Stimulated activated CD8-positive, alpha-beta memory T cell treated with anti-CD3 and anti-CD28 coated beads, Interleukin-2, amount 100 ng/mL, for 1 hour (primary cell): ENCODE measurements at regions not wholly inside any gene's neighbourhood (a gene's known extent, or its start where the extent isn't known, plus 50 kb on each side); places are given as distances from the start of the nearest gene placed in this dataset.
"Not testable (repeated sequence)": the region's sequence is repeated elsewhere in the genome, so short reads cannot be mapped to it uniquely, and the experiment has no call there.

Experiments used
- DNase-seq, 2 donors: peaks; one replicate each; pipeline ENCODE4 v3.0.0-alpha.2; 2020; ENCODE audit warnings: low read depth in 2 of 2

DNA sequence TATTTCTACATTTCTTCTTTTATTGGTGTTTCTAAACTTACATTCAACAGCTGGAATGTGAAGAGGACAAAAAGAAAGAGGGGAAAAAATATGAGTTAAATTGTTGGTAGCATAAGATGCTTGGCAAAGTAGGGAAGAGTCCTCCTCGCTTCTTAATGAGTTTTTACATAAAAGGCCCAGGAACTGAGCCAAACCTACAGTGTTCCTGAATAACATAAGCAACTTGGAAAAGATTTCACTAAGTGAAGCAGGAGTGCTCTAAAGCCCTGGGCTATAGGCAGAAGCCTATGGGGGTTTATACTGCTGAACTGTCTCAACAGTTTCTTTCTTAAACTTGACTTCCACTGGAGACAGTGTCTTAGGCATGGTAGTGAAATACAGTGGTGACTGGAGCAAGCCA lies 115.0 kb upstream of the USP25 start:
- no peak for DNase-seq

GRCh38 chr21:15616864-15617574 lies 112.8 kb upstream of the USP25 start:
- DNase-seq = no peak

GRCh38 chr21:15617964-15618363 lies 111.8 kb upstream of the USP25 start:
- DNase-seq = no peak

DNA sequence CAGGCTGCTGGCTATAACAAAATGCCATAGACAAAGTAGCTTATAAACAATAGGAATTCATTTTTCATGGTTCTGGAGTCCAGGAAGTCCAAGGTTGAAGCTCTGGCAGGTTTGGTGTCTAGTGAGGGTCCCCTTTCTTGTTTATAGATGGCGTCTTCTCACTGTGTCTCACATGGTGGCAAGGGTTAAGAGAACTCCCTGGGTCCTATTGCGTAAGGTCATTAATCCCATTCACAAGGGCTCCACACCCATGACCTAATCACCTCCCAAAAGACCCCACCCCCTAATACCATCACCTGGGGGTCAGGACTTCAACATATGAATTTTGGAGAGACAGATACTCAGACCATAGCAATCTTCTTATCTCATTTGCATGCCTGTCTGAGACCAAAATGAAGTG lies 108.9 kb upstream of the USP25 start:
- DNase-seq = no peak

DNA sequence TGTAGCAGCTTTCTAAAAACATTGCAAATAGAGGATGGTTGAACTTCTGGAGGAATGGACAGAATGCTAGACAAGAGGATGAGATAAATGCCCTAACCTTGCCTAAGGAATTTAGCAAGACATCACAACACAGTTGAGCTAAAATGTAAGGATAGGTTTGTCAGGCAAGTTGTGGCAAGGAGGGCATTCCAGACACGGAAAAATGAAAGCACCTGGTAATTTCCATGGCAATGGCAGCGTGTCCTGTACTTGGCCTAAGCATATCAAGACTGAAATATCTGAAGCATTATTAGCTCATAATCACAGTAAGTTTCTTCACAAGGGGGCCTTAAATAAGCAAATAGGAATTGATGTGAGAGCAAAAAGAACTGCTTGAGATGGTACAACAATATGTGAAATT lies 105.1 kb upstream of the USP25 start:
- no peak for DNase-seq

GRCh38 chr21:15625363-15625762 lies 104.4 kb upstream of the USP25 start:
- no peak for DNase-seq

DNA sequence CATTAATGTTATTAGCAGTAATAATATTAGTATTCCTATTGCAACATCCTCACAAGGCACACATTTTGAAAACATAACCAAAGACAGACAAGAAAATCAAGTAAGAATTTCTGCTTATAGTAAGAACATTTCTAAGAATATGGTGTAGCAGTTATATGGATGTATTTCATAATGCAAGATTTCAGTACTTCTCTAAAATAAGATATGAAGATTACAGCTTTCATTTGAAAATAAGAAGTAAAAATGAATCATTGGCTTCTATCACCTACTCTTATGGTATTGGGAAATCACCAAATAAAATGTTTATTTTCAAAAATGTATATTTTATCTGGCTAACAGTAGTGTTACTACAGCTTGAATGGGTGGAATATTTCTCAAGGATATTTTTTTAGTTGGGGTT lies 103.8 kb upstream of the USP25 start:
- no peak for DNase-seq

DNA sequence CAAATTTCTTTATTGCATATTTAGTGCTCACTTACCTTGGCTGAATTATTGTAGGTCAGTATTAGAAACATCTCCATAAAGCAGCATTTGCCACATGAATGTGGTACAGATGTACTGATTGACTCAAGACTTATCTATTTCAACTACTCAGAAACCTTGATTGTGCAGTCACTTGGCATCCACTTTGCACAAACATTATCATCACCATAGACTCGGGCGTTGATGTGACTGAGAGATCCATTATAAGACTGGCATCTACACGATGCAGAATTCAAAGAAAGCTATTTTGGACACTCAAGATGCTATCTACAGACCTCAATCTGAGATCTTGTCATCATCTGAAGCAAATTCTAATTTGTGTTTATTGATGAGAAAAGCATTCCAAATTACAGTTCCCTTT lies 102.8 kb upstream of the USP25 start:
- no peak for DNase-seq

DNA sequence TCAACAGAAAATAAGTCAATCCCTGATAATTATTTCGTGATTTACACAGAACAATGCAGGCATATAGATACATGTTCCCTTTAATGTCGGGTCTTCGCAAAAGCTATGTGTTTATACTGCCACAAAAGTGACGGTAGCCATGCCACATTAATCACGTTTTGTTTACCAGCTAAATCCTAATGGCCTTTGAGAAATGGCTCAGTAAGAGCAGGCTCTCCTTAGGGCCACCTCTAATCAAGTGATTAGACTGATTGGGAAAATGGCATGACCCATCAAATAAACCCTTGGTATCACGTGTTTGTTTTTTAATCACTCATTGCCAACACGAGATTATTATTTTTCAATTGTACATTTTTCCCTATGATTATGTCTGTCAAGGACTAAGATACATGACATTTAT lies 102.0 kb upstream of the USP25 start:
- no peak for DNase-seq

DNA sequence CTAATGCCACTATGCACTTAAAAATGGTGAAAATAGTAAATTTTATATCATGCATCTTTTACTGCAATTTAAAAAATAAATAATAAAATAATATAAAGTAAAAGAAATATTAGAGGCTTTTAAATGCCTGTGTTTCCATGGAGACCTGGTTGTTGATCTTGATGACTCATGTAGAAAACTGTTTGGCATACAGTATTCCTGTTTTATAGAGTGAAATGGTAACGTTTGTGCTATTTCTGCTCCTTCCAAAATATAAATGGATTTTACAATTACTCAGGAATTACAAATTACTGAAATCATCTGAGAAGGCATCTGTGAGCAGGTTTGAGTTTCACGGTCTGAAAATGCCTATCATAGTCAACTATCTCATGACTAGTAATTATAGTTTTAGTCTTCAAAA lies 98.4 kb upstream of the USP25 start:
- DNase-seq = no peak

DNA sequence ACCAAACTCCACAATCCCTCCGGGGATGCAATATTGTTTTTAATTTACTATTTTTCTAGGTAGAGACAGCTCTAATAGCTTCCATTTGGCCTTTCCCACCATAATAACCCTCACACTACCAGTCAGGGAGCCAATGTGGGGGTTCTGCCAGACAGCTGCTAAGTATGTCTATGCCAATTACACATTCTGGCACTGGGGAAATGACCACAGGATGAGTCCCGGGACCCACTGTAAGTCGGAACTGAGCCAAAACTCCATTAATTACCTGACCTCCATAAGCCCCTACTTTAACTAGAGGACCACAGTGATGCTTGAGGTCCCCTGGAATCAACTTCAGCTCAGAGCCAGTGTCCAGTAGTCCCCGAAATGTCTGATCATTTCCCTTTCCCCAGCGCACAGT lies 95.2 kb upstream of the USP25 start:
- not testable (repeated sequence) for DNase-seq

GRCh38 chr21:15638856-15639549 lies 90.8 kb upstream of the USP25 start:
- no peak for DNase-seq

DNA sequence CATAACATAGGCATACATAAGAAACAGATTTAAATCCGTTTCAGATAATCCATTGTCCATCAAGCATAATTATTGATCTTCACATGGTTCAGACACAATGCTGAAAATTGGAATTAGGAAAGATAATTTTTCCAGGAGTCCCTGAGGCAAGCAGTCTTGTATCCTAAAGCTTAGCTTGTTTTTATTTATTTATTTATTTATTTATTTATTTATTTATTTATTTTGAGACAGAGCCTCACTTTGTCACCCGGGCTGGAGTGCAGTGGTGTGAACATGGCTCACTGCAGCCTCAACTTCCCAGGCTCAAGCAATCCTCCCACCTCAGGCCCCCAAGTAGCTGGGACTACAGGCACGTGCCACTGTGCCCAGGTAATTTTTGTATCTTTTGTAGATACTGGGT lies 89.7 kb upstream of the USP25 start:
- DNase-seq = not testable (repeated sequence)

GRCh38 chr21:15644489-15644888 lies 85.3 kb upstream of the USP25 start:
- DNase-seq = no peak

GRCh38 chr21:15645830-15646229 lies 84.0 kb upstream of the USP25 start:
- DNase-seq = no peak

- DNase-seq = no peak
Measured at GRCh38 chr21:15650735-15651134, 79.0 kb upstream of the USP25 start.

- DNase-seq = no peak
Measured at GRCh38 chr21:15651172-15651571, 78.6 kb upstream of the USP25 start.

- no peak for DNase-seq
Measured at GRCh38 chr21:15653710-15654109, 76.1 kb upstream of the USP25 start.

DNA sequence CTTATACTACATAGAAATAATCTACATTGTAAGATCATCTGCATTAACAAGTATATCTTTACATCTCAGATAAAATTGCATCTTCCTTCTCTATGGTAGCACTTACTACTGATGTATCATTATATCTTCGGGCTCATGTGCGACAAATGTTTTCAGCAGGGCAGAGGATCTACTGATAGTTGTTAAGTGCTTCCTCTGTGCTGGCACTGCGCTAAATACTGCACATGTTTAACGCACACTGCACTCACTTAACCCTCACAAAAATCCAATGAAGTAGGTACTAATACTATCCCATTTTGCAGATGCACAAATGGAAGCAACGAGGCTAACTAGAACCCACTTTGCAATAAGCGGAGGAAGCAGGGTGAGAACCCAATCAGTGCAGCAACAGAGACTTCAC lies 75.6 kb upstream of the USP25 start:
- DNase-seq = no peak

DNA sequence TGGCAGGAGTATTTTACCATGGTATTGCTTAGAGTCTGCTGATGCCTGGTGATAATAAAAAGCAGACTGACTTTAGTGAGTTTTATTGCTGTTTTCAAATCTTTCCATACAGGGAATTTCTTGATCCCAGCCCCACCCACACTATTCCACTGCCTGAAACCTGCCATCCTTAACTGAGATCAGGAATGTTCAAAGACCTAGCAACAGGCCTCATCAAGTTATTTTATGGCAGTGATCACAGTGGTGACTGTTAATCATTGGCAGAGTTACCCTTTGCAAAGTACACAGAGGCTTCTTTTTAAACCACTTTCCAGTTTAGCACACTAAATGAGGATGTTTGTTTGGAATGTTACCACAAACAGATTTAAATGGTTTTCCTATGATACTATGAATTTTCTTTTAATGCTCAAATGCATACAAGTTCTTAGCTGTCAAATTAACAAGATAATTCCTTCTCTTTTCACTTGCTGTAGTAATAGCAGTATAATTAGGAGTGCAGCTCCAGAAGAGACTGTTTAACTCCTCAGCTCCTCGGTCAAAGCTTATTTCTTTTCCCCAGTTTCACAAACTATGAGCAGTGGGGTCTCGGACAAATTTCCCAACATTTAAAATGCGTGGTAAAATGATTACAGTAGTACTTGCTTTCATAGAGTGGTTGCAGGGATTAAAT lies 69.9 kb upstream of the USP25 start:
- DNase-seq = no peak

DNA sequence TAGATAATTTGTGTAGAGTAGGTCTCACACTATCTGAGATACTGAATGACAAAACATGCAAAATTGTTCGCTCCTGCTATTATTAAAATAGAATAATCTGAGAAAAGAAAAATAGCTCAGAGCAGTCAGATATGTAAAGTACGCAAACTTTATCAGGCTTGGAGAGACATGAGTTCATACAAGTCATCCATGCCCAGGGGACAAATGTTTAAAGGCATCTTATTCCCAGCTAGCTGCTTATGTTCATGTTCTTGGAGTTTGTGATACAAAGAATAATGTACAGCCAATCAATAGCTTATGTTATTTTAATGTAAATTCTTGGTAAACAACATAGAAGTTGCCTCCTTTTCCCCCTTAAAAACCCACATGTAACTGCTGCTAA lies 69.4 kb upstream of the USP25 start:
- DNase-seq = no peak

- no peak for DNase-seq
Measured at GRCh38 chr21:15667010-15667409, 62.8 kb upstream of the USP25 start.

DNA sequence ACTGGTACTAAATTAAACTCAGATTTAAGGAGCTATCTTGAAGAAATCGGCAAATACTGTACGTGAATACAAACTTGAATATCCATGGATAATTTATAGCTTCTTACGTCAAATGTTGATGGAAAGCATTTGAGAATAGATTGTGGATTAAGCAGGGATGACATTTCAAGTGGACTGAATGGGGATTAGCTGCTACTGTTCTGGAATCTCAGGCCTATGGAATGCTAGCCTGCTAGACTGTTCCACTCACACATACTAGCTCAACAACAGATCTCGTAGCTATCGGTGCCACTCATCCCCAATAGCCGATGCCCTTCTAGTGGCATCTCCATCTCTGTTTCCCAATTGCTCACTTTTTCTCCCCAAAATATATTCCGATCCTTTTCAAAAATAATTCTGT lies 62.0 kb upstream of the USP25 start:
- no peak for DNase-seq
